SK-N-SH (cell line): ENCODE measurements at regions not wholly inside any gene's neighbourhood (a gene's known extent, or its start where the extent isn't known, plus 50 kb on each side); places are given as distances from the start of the nearest gene placed in this dataset.

Experiments used
- CTCF ChIA-PET: fragments of 300-600, 350-600 bp; formaldehyde crosslinking; extraction: SDS; loops from one replicate; lab custom pipeline; 2021; lab: Yijun Ruan, JAX
- POLR2A ChIA-PET: fragments of 350-600 bp; sonication (Branson Sonifier 250); formaldehyde crosslinking; extraction: SDS; loops from one replicate; lab custom pipeline; 2020; ENCODE audit warnings: antibody characterized with exemption, inconsistent platforms; lab: Yijun Ruan, JAX
- DNase-seq: peaks from one replicate; pipeline ENCODE4 v3.0.0; 2012
- H2AFZ ChIP-seq: fragments of 200-600 bp; sonication (generic); 2 replicates; pipeline ENCODE4 v1.8.1; 2016; ENCODE audit warnings: antibody characterized with exemption, mild to moderate bottlenecking, low read depth
- H3F3A ChIP-seq: fragments of 200-600 bp; sonication (generic); replicated peaks from 2 replicates; pipeline ENCODE3; 2016; ENCODE audit warnings: antibody characterized with exemption, mild to moderate bottlenecking; ENCODE audit not compliant: insufficient read depth
- H3K27ac ChIP-seq, 2 experiments: fragments of 200-500 bp in 1 of 2; fragments of 200-600 bp in 1 of 2; sonication (Bioruptor generic) in 1 of 2; sonication (generic), shearing (Covaris generic) in 1 of 2; 2 replicates each; pipeline versions ENCODE4 v1.5.1 to v1.6.1; 2014 to 2016; ENCODE audit warnings: low read depth in 2 of 2, inconsistent platforms in 1 of 2, low read length in 1 of 2, mild to moderate bottlenecking in 1 of 2, mixed read lengths in 1 of 2
- H3K27me3 ChIP-seq: fragments of 200-600 bp; sonication (generic), shearing (Covaris generic); 2 replicates; pipeline ENCODE4 v1.6.1; 2016; ENCODE audit warnings: mixed run types; ENCODE audit not compliant: insufficient read depth
- H3K36me3 ChIP-seq, 2 experiments: fragments of 200-500 bp in 1 of 2; fragments of 200-600 bp in 1 of 2; sonication (Bioruptor generic) in 1 of 2; sonication (generic) in 1 of 2; replicated peaks in 1 of 2; 2 replicates each; pipeline versions ENCODE3 to v1.5.1; 2014 to 2016; ENCODE audit warnings: low read length in 1 of 2, mild to moderate bottlenecking in 1 of 2; ENCODE audit not compliant: insufficient read depth in 2 of 2, control insufficient read depth in 1 of 2
- H3K4me1 ChIP-seq, 2 experiments: fragments of 200-500 bp in 1 of 2; fragments of 200-600 bp in 1 of 2; sonication (Bioruptor generic) in 1 of 2; sonication (generic), shearing (Covaris generic) in 1 of 2; 2 replicates each; pipeline versions ENCODE4 v1.5.1 to v1.6.1; 2014 to 2016; ENCODE audit warnings: low read depth in 1 of 2, low read length in 1 of 2, mixed run types in 1 of 2; ENCODE audit not compliant: insufficient read depth in 2 of 2, control insufficient read depth in 1 of 2
- H3K4me2 ChIP-seq: fragments of 200-600 bp; sonication (generic), shearing (Covaris generic); 2 replicates; pipeline ENCODE4 v1.6.1; 2017; ENCODE audit warnings: mixed run types
- H3K4me3 ChIP-seq, 2 experiments: fragments of 200-500 bp in 1 of 2; fragments of 200-600 bp in 1 of 2; sonication (Bioruptor generic) in 1 of 2; sonication (generic), shearing (Covaris generic) in 1 of 2; 2 replicates each; pipeline versions ENCODE4 v1.5.1 to v1.8.1; 2014 to 2016; ENCODE audit warnings: low read depth in 2 of 2, inconsistent platforms in 1 of 2, low read length in 1 of 2, mild to moderate bottlenecking in 1 of 2, mixed read lengths in 1 of 2, moderate library complexity in 1 of 2
- H3K79me2 ChIP-seq: fragments of 200-600 bp; sonication (generic); 2 replicates; pipeline ENCODE4 v1.8.1; 2017; ENCODE audit warnings: mild to moderate bottlenecking; ENCODE audit not compliant: insufficient read depth
- H3K9ac ChIP-seq: fragments of 200-600 bp; sonication (generic); 2 replicates; pipeline ENCODE4 v1.6.1; 2017; ENCODE audit warnings: mixed run types
- H3K9me2 ChIP-seq: fragments of 200-600 bp; sonication (generic); 2 replicates; pipeline ENCODE4 v1.6.1; 2017; ENCODE audit warnings: mixed run types
- H3K9me3 ChIP-seq: fragments of 200-600 bp; sonication (generic); 2 replicates; pipeline ENCODE4 v1.6.1; 2017; ENCODE audit warnings: mixed run types, mild to moderate bottlenecking, moderate library complexity
- H4K20me1 ChIP-seq: fragments of 200-600 bp; sonication (generic); 2 replicates; pipeline ENCODE4 v1.6.1; 2017; ENCODE audit warnings: mild to moderate bottlenecking, mixed run types; ENCODE audit not compliant: insufficient read depth
- ELF1 ChIP-seq: IDR thresholded peaks from 2 replicates; pipeline ENCODE4 v1.4.0; 2012
- EP300 ChIP-seq, 2 experiments: IDR thresholded peaks; 2 replicates each; pipeline versions ENCODE4 v1.4.0 to v1.6.1; 2012; ENCODE audit warnings: borderline replicate concordance in 1 of 2, low read depth in 1 of 2, low read length in 1 of 2
- FOXJ3 ChIP-seq: sonication (generic); formaldehyde crosslinking; IDR thresholded peaks from 2 replicates; pipeline ENCODE4 v1.5.1; 2020; ENCODE audit warnings: mild to moderate bottlenecking, missing genetic modification reagents
- FOXM1 ChIP-seq: IDR thresholded peaks from 2 replicates; pipeline ENCODE4 v1.4.0; 2012; ENCODE audit warnings: low read depth, mild to moderate bottlenecking
- GABPA ChIP-seq: IDR thresholded peaks from 2 replicates; pipeline ENCODE4 v1.4.0; 2012; ENCODE audit warnings: low read depth, mild to moderate bottlenecking
- JUND ChIP-seq: IDR thresholded peaks from 2 replicates; pipeline ENCODE4 v1.4.0; 2012
- MAX ChIP-seq: IDR thresholded peaks from 2 replicates; pipeline ENCODE4 v1.4.0; 2012; ENCODE audit warnings: low read depth
- MEF2A ChIP-seq: IDR thresholded peaks from 2 replicates; pipeline ENCODE4 v1.4.0; 2012; ENCODE audit warnings: low read depth, borderline replicate concordance
- MXI1 ChIP-seq: IDR thresholded peaks from 2 replicates; pipeline ENCODE4 v1.6.1; 2012; ENCODE audit warnings: mild to moderate bottlenecking, low read depth, low read length, improper control_type of control experiment
- PBX3 ChIP-seq: IDR thresholded peaks from 2 replicates; pipeline ENCODE4; 2012
- POLR2AphosphoS5 ChIP-seq: IDR thresholded peaks from 2 replicates; pipeline ENCODE4 v1.6.1; 2012; ENCODE audit warnings: low read depth, low read length
- RAD21 ChIP-seq: IDR thresholded peaks from 2 replicates; pipeline ENCODE4 v1.6.1; 2012; ENCODE audit warnings: mild to moderate bottlenecking, low read length
- RCOR1 ChIP-seq: fragments of 150-350 bp; IDR thresholded peaks from 2 replicates; pipeline ENCODE4 v1.6.1; 2017; ENCODE audit warnings: antibody characterized with exemption, low read length
- RFX5 ChIP-seq: IDR thresholded peaks from 2 replicates; pipeline ENCODE4 v1.6.1; 2012; ENCODE audit warnings: mild to moderate bottlenecking, improper control_type of control experiment, low read length
- RXRA ChIP-seq: IDR thresholded peaks from 2 replicates; pipeline ENCODE4 v1.4.0; 2012; ENCODE audit warnings: low read depth, mild to moderate bottlenecking, borderline replicate concordance
- SIN3A ChIP-seq: IDR thresholded peaks from 2 replicates; pipeline ENCODE4 v1.6.1; 2012; ENCODE audit warnings: low read depth, mild to moderate bottlenecking, low read length, moderate library complexity, borderline replicate concordance
- TCF12 ChIP-seq: IDR thresholded peaks from 2 replicates; pipeline ENCODE4 v1.4.0; 2012
- TEAD4 ChIP-seq: IDR thresholded peaks from 2 replicates; pipeline ENCODE4 v1.4.0; 2012; ENCODE audit warnings: mild to moderate bottlenecking, borderline replicate concordance; ENCODE audit not compliant: insufficient read depth
- USF2 ChIP-seq: fragments of 150-350 bp; IDR thresholded peaks from 2 replicates; pipeline ENCODE4 v1.6.1; 2017; ENCODE audit warnings: antibody characterized with exemption, low read length, low read depth, borderline replicate concordance
- YY1 ChIP-seq: IDR thresholded peaks from 2 replicates; pipeline ENCODE4 v1.4.0; 2012; ENCODE audit warnings: low read depth, mild to moderate bottlenecking
- WGBS: methylation state at CpG from one replicate; pipeline ENCODE4 v1.1.6; 2017; ENCODE audit warnings: low lambda C conversion rate; 5-methylcytosine and 5-hydroxymethylcytosine counted together

- TF ChIP-seq PBX3 (no peak), MEF2A (no peak), FOXJ3 (CRISPR knock-in tag) (no peak), RFX5 (no peak), FOXM1 (no peak), POLR2AphosphoS5 (no peak)
Observed at GRCh38 chr1:187763976-187764375, 935.2 kb downstream of the PLA2G4A start (continued).

- Histone ChIP-seq H3K27ac (no peak overlapping the region), H3K79me2 (no peaks in the 10 kb centered on the region), H3K36me3 (no peaks in the 10 kb centered on the region), H4K20me1 (no peaks in the 10 kb centered on the region), H3K4me2 (no peak overlapping the region), H3K27me3 (no peaks in the 10 kb centered on the region), H2AFZ (no peak overlapping the region), H3K9ac (no peak overlapping the region), H3F3A (no peaks in the 10 kb centered on the region), H3K9me2 (no peaks in the 10 kb centered on the region), H3K4me3 (no peak overlapping the region), H3K4me1 (no peaks in the 10 kb centered on the region), H3K9me3 (no peaks in the 10 kb centered on the region)
- ChIA-PET CTCF (no interaction called here), POLR2A (no interaction called here)
- no peak for TF ChIP-seq TCF12
- no peak for TF ChIP-seq PBX3
- no peak for TF ChIP-seq FOXM1
- no peak for TF ChIP-seq MEF2A
- TF ChIP-seq EP300 (IDR thresholded peaks at IDR 0.05; ENCODE audit: borderline replicate concordance in 1 of 2, low read depth in 1 of 2, low read length in 1 of 2): no peak
- no peak for TF ChIP-seq MXI1
- no peak for TF ChIP-seq RAD21
- TF ChIP-seq ELF1: no peak
- TF ChIP-seq RCOR1: no peak
- no peak for DNase-seq
- WGBS: 65% methylated on average over 2 of the region's 2 CpGs
Observed at GRCh38 chr1:187771396-187771795, 942.6 kb downstream of the PLA2G4A start.

- Histone ChIP-seq H3K4me1 (peaks cover 0 to 2% of the 10 kb centered on the region in 2 experiments; a peak in 1 of 4 replicates), H3F3A (no peaks in the 10 kb centered on the region), H3K36me3 (no peaks in the 10 kb centered on the region), H4K20me1 (no peaks in the 10 kb centered on the region), H3K27ac (no peak overlapping the region), H3K27me3 (no peaks in the 10 kb centered on the region), H2AFZ (no peak overlapping the region), H3K79me2 (no peaks in the 10 kb centered on the region), H3K9ac (no peak overlapping the region), H3K9me2 (no peaks in the 10 kb centered on the region), H3K9me3 (no peaks in the 10 kb centered on the region), H3K4me2 (no peak overlapping the region), H3K4me3 (no peak overlapping the region)
- ChIA-PET POLR2A (no interaction called here), CTCF (no interaction called here)
- WGBS: 86% methylated on average over 5 of the region's 5 CpGs
- no peak for DNase-seq
- no peak for TF ChIP-seq TCF12
- TF ChIP-seq TEAD4: no peak
- TF ChIP-seq RXRA: no peak
- no peak for TF ChIP-seq RAD21
- TF ChIP-seq PBX3: no peak
- no peak for TF ChIP-seq FOXJ3 (CRISPR knock-in tag)
- no peak for TF ChIP-seq JUND
- no peak for TF ChIP-seq SIN3A
- TF ChIP-seq YY1: no peak
- no peak for TF ChIP-seq USF2
- TF ChIP-seq GABPA: no peak
- no peak for TF ChIP-seq MAX
Observed at GRCh38 chr1:187773168-187773567, 944.4 kb downstream of the PLA2G4A start.
